Panc1 (cell line): ENCODE measurements at regions not wholly inside any gene's neighbourhood (a gene's known extent, or its start where the extent isn't known, plus 50 kb on each side); places are given as distances from the start of the nearest gene placed in this dataset.

ENCODE experiments used
- ATAC-seq: fragments of 200-7000 bp; cut with Tn5 transposase; 2 replicates; pipeline ENCODE4 v1.9.1; 2020; ENCODE audit warnings: mild to moderate bottlenecking, moderate library complexity
- BruUV-seq: library from RNA; stranded (reverse); fragments of 400-500 nt; replicated peaks from 2 replicates; lab custom pipeline; 2021; lab: Mats Ljungman, UMichigan
- CTCF ChIA-PET: fragments of 300-600 bp; sonication (Branson Sonifier 250); formaldehyde crosslinking; loops from one replicate; lab custom pipeline; 2022; ENCODE audit warnings: antibody characterized with exemption; lab: Charles Lee
- POLR2A ChIA-PET: fragments of 300-600 bp; sonication (Branson Sonifier 250); formaldehyde crosslinking; loops from one replicate; lab custom pipeline; 2022; ENCODE audit warnings: antibody characterized with exemption; lab: Charles Lee
- DNase-seq: peaks from one replicate; pipeline ENCODE4 v3.0.0-alpha.2; 2010; ENCODE audit warnings: low read depth, low spot score
- H3K27ac ChIP-seq: 2 replicates; pipeline ENCODE4 v1.5.1; 2011; ENCODE audit warnings: mild to moderate bottlenecking, low read length, inconsistent platforms
- H3K27me3 ChIP-seq: fragments of 200-500 bp; sonication (Bioruptor generic); 2 replicates; pipeline ENCODE4 v1.6.0; 2014; ENCODE audit warnings: low read length, inconsistent platforms; ENCODE audit not compliant: control insufficient read depth, insufficient read depth
- H3K36me3 ChIP-seq: fragments of 200-500 bp; sonication (Bioruptor generic); 2 replicates; pipeline ENCODE4 v1.5.1; 2014; ENCODE audit warnings: inconsistent platforms, mild to moderate bottlenecking, low read length, moderate library complexity; ENCODE audit not compliant: control insufficient read depth, insufficient read depth
- H3K4me1 ChIP-seq: 2 replicates; pipeline ENCODE4 v1.5.1; 2011; ENCODE audit warnings: inconsistent platforms, mild to moderate bottlenecking, low read length, moderate library complexity; ENCODE audit not compliant: control insufficient read depth, insufficient read depth
- H3K4me3 ChIP-seq, 2 experiments: 2 replicates each; pipeline ENCODE4 v1.5.1; 2011 to 2012; ENCODE audit warnings: low read depth in 2 of 2, low read length in 2 of 2, mild to moderate bottlenecking in 2 of 2, inconsistent platforms in 1 of 2, moderate library complexity in 1 of 2
- H3K9me3 ChIP-seq: fragments of 200-500 bp; sonication (Bioruptor generic); 2 replicates; pipeline ENCODE4 v1.5.1; 2014; ENCODE audit warnings: low read depth, mild to moderate bottlenecking, inconsistent platforms, low read length, moderate library complexity; ENCODE audit not compliant: control insufficient read depth, insufficient read depth
- CTCF ChIP-seq: fragments of 450-650 bp; IDR thresholded peaks from 2 replicates; pipeline ENCODE4 v1.5.1; 2017; ENCODE audit warnings: mild to moderate bottlenecking
- POLR2AphosphoS5 ChIP-seq: IDR thresholded peaks from 2 replicates; pipeline ENCODE4 v1.6.1; 2012; ENCODE audit warnings: mild to moderate bottlenecking, low read depth, low read length, moderate library complexity
- REST ChIP-seq, 2 experiments: IDR thresholded peaks; 2 replicates each; pipeline ENCODE4 v1.6.1; 2011 to 2012; ENCODE audit warnings: low read depth in 2 of 2, control low read depth in 1 of 2, low read length in 1 of 2, mild to moderate bottlenecking in 1 of 2, moderate library complexity in 1 of 2; ENCODE audit not compliant: insufficient read depth in 1 of 2
- SIN3A ChIP-seq: IDR thresholded peaks from 2 replicates; pipeline ENCODE4 v1.6.1; 2012; ENCODE audit warnings: low read depth, mild to moderate bottlenecking, low read length, moderate library complexity, borderline replicate concordance; ENCODE audit not compliant: insufficient read depth
- TCF7L2 ChIP-seq: IDR thresholded peaks from 2 replicates; pipeline ENCODE4 v1.6.1; 2011; ENCODE audit warnings: mild to moderate bottlenecking, low read depth, low read length, inconsistent platforms
- in situ Hi-C: cut with HindIII; loops from 2 replicates; pipeline ENCODE4 v1.10.0; 2016; ENCODE audit warnings: low sequenced_read_pairs, low pct_unique_long_range_greater_than_20kb
- intact Hi-C: fragments of 100-400 bp; cut with micrococcal nuclease; formaldehyde crosslinking; loops from one replicate; pipeline ENCODE4 v1.10.0; 2022; ENCODE audit not compliant: unreplicated experiment

GRCh38 chr6:23823421-23823820, 302.6 kb upstream of the NRSN1 start:
- Histone ChIP-seq H3K27ac (no peak overlapping the region), H3K36me3 (no peaks in the 10 kb centered on the region), H3K9me3 (no peaks in the 10 kb centered on the region), H3K4me1 (no peaks in the 10 kb centered on the region), H3K27me3 (no peaks in the 10 kb centered on the region), H3K4me3 (no peak overlapping the region)
- CTCF ChIA-PET: no interaction called here
- ATAC-seq: no peak
- DNase-seq: no peak
- intact Hi-C loops (no loop called here), in situ Hi-C loops (no loop called here)
- no TSS peak for BruUV-seq
- POLR2A ChIA-PET: no interaction called here
- no peak for TF ChIP-seq CTCF
- no peak for TF ChIP-seq TCF7L2
- no peak for TF ChIP-seq POLR2AphosphoS5
- TF ChIP-seq SIN3A: no peak
- no peak for TF ChIP-seq REST (IDR thresholded peaks at IDR 0.05; ENCODE audit: insufficient read depth in 1 of 2, low read depth in 2 of 2, low read length in 1 of 2)

- no TSS peak for BruUV-seq
- Histone ChIP-seq H3K4me3 (no peak overlapping the region), H3K27ac (no peak overlapping the region), H3K27me3 (no peaks in the 10 kb centered on the region), H3K9me3 (peaks cover 2% of the 10 kb centered on the region; the same call in 1 of the 2 replicates), H3K4me1 (no peaks in the 10 kb centered on the region), H3K36me3 (no peaks in the 10 kb centered on the region)
- in situ Hi-C loops (no loop called here), intact Hi-C loops (no loop called here)
- no peak for ATAC-seq
- POLR2A ChIA-PET: no interaction called here
- TF ChIP-seq POLR2AphosphoS5 (no peak), SIN3A (no peak), REST (IDR thresholded peaks at IDR 0.05; ENCODE audit: insufficient read depth in 1 of 2, low read depth in 2 of 2, low read length in 1 of 2) (no peak), CTCF (no peak), TCF7L2 (no peak)
- CTCF ChIA-PET: no interaction called here
- no peak for DNase-seq
Measured at GRCh38 chr6:23826572-23826971, 299.4 kb upstream of the NRSN1 start.
